ENCODE measurements at regions not wholly inside any gene's neighbourhood (a gene's known extent, or its start where the extent isn't known, plus 50 kb on each side); places are given as distances from the start of the nearest gene placed in this dataset.

GRCh38 chr2:107645586-107645985 lies 181.1 kb upstream of the RGPD4 start:
- TF ChIP-seq, protein P1, sequence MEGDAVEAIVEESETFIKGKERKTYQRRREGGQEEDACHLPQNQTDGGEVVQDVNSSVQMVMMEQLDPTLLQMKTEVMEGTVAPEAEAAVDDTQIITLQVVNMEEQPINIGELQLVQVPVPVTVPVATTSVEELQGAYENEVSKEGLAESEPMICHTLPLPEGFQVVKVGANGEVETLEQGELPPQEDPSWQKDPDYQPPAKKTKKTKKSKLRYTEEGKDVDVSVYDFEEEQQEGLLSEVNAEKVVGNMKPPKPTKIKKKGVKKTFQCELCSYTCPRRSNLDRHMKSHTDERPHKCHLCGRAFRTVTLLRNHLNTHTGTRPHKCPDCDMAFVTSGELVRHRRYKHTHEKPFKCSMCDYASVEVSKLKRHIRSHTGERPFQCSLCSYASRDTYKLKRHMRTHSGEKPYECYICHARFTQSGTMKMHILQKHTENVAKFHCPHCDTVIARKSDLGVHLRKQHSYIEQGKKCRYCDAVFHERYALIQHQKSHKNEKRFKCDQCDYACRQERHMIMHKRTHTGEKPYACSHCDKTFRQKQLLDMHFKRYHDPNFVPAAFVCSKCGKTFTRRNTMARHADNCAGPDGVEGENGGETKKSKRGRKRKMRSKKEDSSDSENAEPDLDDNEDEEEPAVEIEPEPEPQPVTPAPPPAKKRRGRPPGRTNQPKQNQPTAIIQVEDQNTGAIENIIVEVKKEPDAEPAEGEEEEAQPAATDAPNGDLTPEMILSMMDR (IDR thresholded peaks at IDR 0.05), result no peak
- TF ChIP-seq EZH2 (IDR thresholded peaks at IDR 0.05; ENCODE audit: borderline replicate concordance, insufficient read depth, low read depth, low read length, poor library complexity, severe bottlenecking), result no peak

Data from B cell (primary cell).